ENCODE measurements at regions not wholly inside any gene's neighbourhood (a gene's known extent, or its start where the extent isn't known, plus 50 kb on each side); places are given as distances from the start of the nearest gene placed in this dataset.

GRCh38 chr2:220814441-220814840 is 757.7 kb downstream of the EPHA4 start (continued):
- TF ChIP-seq GTF2B (IDR thresholded peaks at IDR 0.05; ENCODE audit: extremely low read depth, insufficient read length) (no peak), CCNT2 (IDR thresholded peaks at IDR 0.05; ENCODE audit: borderline replicate concordance, extremely low read depth, insufficient read length, low read depth, low read length) (no peak), HES1 (IDR thresholded peaks at IDR 0.05; ENCODE audit: low read depth) (no peak), CBX5 (IDR thresholded peaks at IDR 0.05; ENCODE audit: borderline replicate concordance, low read depth) (no peak), TFE3 (CRISPR knock-in tag; IDR thresholded peaks at IDR 0.05) (no peak), ATF6 (CRISPR knock-in tag; IDR thresholded peaks at IDR 0.05) (no peak), IRF2 (CRISPR knock-in tag; IDR thresholded peaks at IDR 0.05) (no peak), IFI16 (CRISPR knock-in tag; IDR thresholded peaks at IDR 0.05) (no peak), CHAMP1 (IDR thresholded peaks at IDR 0.05) (no peak)

Data from K562 (cell line).